Transverse colon (tissue), 4 donors: ENCODE measurements at regions not wholly inside any gene's neighbourhood (a gene's known extent, or its start where the extent isn't known, plus 50 kb on each side); places are given as distances from the start of the nearest gene placed in this dataset.

Experiments
- DNase-seq: peaks from one replicate; pipeline ENCODE4 v3.0.0-alpha.2; 2019
- H3K27ac ChIP-seq, 4 donors: fragments of 200-600 bp; sonication (generic); 2 replicates each; pipeline ENCODE4 v1.5.1; 2016 to 2018; ENCODE audit warnings: inconsistent platforms in 4 of 4
- H3K27me3 ChIP-seq: fragments of 200-600 bp; sonication (generic); 2 replicates; pipeline ENCODE4 v1.5.1; 2017; ENCODE audit warnings: inconsistent platforms
- H3K36me3 ChIP-seq, 4 donors: fragments of 200-600 bp; sonication (generic); 2 replicates each; pipeline ENCODE4 v1.5.1; 2017 to 2019; ENCODE audit warnings: inconsistent platforms in 4 of 4
- H3K4me1 ChIP-seq, 4 donors: fragments of 200-600 bp; sonication (generic); 2 replicates each; pipeline ENCODE4 v1.5.1; 2017 to 2020; ENCODE audit warnings: inconsistent platforms in 4 of 4
- H3K4me3 ChIP-seq, 4 donors: fragments of 200-600 bp; sonication (generic); 1 replicate in 1 of 4; 2 replicates in 3 of 4; pipeline versions ENCODE4 v1.5.1 to v1.6.1; 2017 to 2019; ENCODE audit warnings: inconsistent platforms in 4 of 4
- H3K9me3 ChIP-seq, 2 donors: fragments of 200-600 bp; sonication (generic); 2 replicates each; pipeline ENCODE4 v1.5.1; 2017 to 2019; ENCODE audit warnings: inconsistent platforms in 2 of 2
- EP300 ChIP-seq: sonication (generic); formaldehyde crosslinking; IDR thresholded peaks from one replicate; pipeline ENCODE4 v1.6.1; 2017; ENCODE audit warnings: antibody characterized with exemption, low read depth
- POLR2A ChIP-seq: fragments of 450-650 bp; IDR thresholded peaks from one replicate; pipeline ENCODE4 v1.6.1; 2016; ENCODE audit warnings: antibody characterized with exemption, mild to moderate bottlenecking, moderate library complexity
- POLR2AphosphoS5 ChIP-seq, 3 donors: sonication (generic); formaldehyde crosslinking; IDR thresholded peaks; one replicate each; pipeline ENCODE4 v1.6.1; 2016; ENCODE audit warnings: antibody characterized with exemption in 3 of 3
- WGBS, 2 donors: methylation state at CpG; one replicate each; pipeline ENCODE4 v1.1.5; 2018; ENCODE audit warnings: low coverage in 1 of 2; 5-methylcytosine and 5-hydroxymethylcytosine counted together
- in situ Hi-C, 4 donors: fragments of 200-750 bp; cut with MboI; loops; one replicate each; pipeline versions ENCODE4 v1.15.0 to v1.15.1; 2017; ENCODE audit warnings: low sequenced_read_pairs in 3 of 4, low pct_ligation_motif_present in 1 of 4, low pct_unique_long_range_greater_than_20kb in 1 of 4
- intact Hi-C: fragments of 100-400 bp; cut with DNase I; formaldehyde crosslinking; loops from one replicate; pipeline ENCODE4 v1.15.1; 2023; ENCODE audit warnings: low total_unique reads
- TF ChIP-seq, protein P1 (sequence below), 5 experiments: fragments of 200-600 bp in 3 of 5; fragments of 450-650 bp in 2 of 5; sonication (generic) in 3 of 5; IDR thresholded peaks; 1 replicate in 2 of 5; 2 replicates in 3 of 5; pipeline ENCODE4 v1.5.1; 2016 to 2017; ENCODE audit warnings: antibody characterized with exemption in 5 of 5, inconsistent platforms in 3 of 5, mild to moderate bottlenecking in 2 of 5, moderate library complexity in 1 of 5

DNA sequence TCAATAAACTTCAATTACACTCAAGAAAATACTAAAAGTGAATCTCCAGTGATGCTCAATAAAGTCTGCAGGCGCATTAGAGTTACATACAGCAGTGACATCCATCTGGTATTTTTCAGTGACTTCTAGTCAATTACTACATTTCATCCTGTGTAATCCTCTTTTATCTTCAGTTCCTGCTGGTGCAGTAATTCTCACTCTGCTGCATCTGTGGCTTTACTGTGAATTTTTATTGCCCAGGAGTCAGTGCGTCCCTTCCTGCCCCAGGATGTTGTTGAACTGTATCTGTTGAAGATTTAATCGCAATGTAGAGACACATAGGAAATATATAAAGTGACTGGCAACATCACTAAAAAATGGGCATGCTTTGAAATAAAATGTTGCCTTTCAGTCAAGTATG lies 196.3 kb upstream of the TMTC4 start:
- in situ Hi-C loops: no loop called here
- no peak overlapping the region for H3K27ac ChIP-seq
- DNase-seq: no peak
- intact Hi-C loops: no loop called here
- no peaks in the 10 kb centered on the region for H3K4me1 ChIP-seq
- no peak overlapping the region for H3K4me3 ChIP-seq
- WGBS, 2 donors: 57 to 61% methylated on average over 3 of the region's 3 CpGs
- TF ChIP-seq, protein P1, sequence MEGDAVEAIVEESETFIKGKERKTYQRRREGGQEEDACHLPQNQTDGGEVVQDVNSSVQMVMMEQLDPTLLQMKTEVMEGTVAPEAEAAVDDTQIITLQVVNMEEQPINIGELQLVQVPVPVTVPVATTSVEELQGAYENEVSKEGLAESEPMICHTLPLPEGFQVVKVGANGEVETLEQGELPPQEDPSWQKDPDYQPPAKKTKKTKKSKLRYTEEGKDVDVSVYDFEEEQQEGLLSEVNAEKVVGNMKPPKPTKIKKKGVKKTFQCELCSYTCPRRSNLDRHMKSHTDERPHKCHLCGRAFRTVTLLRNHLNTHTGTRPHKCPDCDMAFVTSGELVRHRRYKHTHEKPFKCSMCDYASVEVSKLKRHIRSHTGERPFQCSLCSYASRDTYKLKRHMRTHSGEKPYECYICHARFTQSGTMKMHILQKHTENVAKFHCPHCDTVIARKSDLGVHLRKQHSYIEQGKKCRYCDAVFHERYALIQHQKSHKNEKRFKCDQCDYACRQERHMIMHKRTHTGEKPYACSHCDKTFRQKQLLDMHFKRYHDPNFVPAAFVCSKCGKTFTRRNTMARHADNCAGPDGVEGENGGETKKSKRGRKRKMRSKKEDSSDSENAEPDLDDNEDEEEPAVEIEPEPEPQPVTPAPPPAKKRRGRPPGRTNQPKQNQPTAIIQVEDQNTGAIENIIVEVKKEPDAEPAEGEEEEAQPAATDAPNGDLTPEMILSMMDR (IDR thresholded peaks at IDR 0.05): no peak
- TF ChIP-seq POLR2A (no peak), POLR2AphosphoS5 (IDR thresholded peaks at IDR 0.05) (no peak), EP300 (no peak)
- H3K27me3 ChIP-seq: no peaks in the 10 kb centered on the region
- peaks cover 7 to 13% of the 10 kb centered on the region in 2 donors for H3K9me3 ChIP-seq
- no peaks in the 10 kb centered on the region for H3K36me3 ChIP-seq

DNA sequence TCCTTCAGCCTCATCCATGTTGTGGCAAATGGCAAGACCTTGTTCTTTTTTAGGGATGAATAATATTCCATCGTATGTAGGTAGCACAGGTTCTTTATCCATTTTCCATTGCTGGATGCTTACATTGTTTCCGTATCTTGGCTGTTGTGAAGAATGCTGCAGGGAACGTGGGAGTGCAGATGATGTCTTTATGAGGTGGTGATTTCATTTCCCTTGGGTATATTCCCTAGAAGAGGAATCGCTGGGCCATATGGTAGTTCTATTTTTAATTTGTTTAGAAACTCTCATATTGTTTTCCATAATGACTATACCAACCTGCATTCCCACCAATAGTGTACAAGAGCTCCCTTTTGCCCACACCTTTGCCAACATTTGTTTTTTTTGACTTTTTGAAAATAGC lies 186.3 kb upstream of the TMTC4 start:
- intact Hi-C loops: no loop called here
- Histone ChIP-seq H3K36me3 (no peaks in the 10 kb centered on the region), H3K27ac (no peak overlapping the region), H3K9me3 (peaks cover 0 to 3% of the 10 kb centered on the region in 2 donors), H3K4me3 (no peak overlapping the region), H3K27me3 (no peaks in the 10 kb centered on the region), H3K4me1 (no peaks in the 10 kb centered on the region)
- DNase-seq: no peak
- TF ChIP-seq, protein P1 (IDR thresholded peaks at IDR 0.05): no peak
- no peak for TF ChIP-seq POLR2AphosphoS5 (IDR thresholded peaks at IDR 0.05)
- no peak for TF ChIP-seq EP300
- TF ChIP-seq POLR2A: no peak
- 85 to 94% methylated on average over 2 to 4 of the region's 4 CpGs for WGBS, 2 donors
- in situ Hi-C loops: no loop called here

DNA sequence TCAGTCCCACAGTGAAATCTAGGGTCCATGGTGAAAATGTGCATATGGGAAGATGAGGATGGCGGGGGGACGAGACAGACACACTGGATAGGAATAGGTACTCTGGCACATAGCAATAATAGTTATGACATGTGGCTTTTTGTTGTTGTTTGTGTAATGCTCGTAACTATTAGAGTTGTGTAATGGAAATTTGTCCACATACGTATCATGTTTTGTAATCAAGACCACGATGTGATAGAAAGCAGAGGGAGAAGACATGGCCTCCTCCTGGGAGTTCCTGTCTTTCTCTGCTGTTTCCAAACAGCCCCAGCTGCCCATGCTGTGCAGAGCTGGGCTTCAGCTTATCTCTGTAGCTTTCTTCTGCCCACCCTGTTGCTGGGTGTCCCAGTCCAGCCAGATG lies 185.3 kb upstream of the TMTC4 start:
- TF ChIP-seq POLR2A: no peak
- TF ChIP-seq, protein P1 (IDR thresholded peaks at IDR 0.05): no peak
- TF ChIP-seq EP300: no peak
- TF ChIP-seq POLR2AphosphoS5 (IDR thresholded peaks at IDR 0.05): no peak
- Histone ChIP-seq H3K4me1 (no peaks in the 10 kb centered on the region), H3K36me3 (no peaks in the 10 kb centered on the region), H3K27ac (no peak overlapping the region), H3K9me3 (no peaks in the 10 kb centered on the region), H3K27me3 (no peaks in the 10 kb centered on the region), H3K4me3 (no peak overlapping the region)
- in situ Hi-C loops: no loop called here
- WGBS, 2 donors: 72 to 93% methylated on average over 4 to 5 of the region's 5 CpGs
- intact Hi-C loops: no loop called here
- DNase-seq: no peak

DNA sequence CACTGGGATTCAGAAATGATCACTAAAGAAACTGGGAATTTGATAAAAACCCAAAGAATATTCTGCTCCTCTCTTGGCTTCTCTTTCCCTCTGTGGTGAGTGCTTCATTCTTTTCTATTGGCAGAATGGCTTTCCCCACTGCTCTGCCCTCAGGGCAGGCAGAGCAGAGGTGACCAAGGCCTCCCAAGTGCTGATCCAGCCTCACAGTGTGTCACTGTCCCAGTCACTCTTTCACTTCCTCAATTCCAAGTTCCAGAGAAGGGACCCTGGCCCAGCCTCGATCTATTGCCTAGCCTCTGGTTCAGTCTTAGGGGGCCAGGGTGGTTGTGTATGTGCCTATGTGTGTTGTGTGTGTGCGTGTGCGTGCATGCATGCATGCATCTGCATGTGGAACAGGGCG lies 180.6 kb upstream of the TMTC4 start:
- H3K36me3 ChIP-seq: no peaks in the 10 kb centered on the region
- intact Hi-C loops: no loop called here
- no peaks in the 10 kb centered on the region for H3K27me3 ChIP-seq
- 81% methylated on average over 4 of the region's 4 CpGs; no CpG with 5 or more reads in 1 of the 2 donors for WGBS, 2 donors
- TF ChIP-seq, protein P1 (IDR thresholded peaks at IDR 0.05): no peak
- no peak for TF ChIP-seq EP300
- TF ChIP-seq POLR2AphosphoS5 (IDR thresholded peaks at IDR 0.05): no peak
- DNase-seq: no peak
- H3K4me3 ChIP-seq: no peak overlapping the region
- no peaks in the 10 kb centered on the region for H3K9me3 ChIP-seq
- H3K4me1 ChIP-seq: no peaks in the 10 kb centered on the region
- no peak overlapping the region for H3K27ac ChIP-seq
- in situ Hi-C loops: no loop called here
